Neural cell (in vitro differentiated cells): ENCODE measurements at regions not wholly inside any gene's neighbourhood (a gene's known extent, or its start where the extent isn't known, plus 50 kb on each side); places are given as distances from the start of the nearest gene placed in this dataset.

ENCODE experiments used
- H2AFZ ChIP-seq: fragments of 200-600, 300-800 bp; sonication (generic), shearing (Covaris generic); 2 replicates; pipeline ENCODE4 v1.6.0; 2014; ENCODE audit warnings: low read depth, mild to moderate bottlenecking, antibody characterized with exemption, low read length, moderate library complexity
- H3F3A ChIP-seq: fragments of 200-600 bp; shearing (Covaris generic); 2 replicates; pipeline ENCODE4 v1.6.1; 2016; ENCODE audit warnings: mild to moderate bottlenecking, moderate library complexity, mixed read lengths, antibody characterized with exemption, low read length; ENCODE audit not compliant: insufficient read depth, poor library complexity, severe bottlenecking
- H3K27ac ChIP-seq: fragments of 200-600, 300-800 bp; sonication (generic), shearing (Covaris generic); 2 replicates; pipeline ENCODE4 v1.5.1; 2014; ENCODE audit warnings: mild to moderate bottlenecking, low read length, moderate library complexity
- H3K27me3 ChIP-seq: fragments of 300-800, 200-600 bp; sonication (generic), shearing (Covaris generic); 2 replicates; pipeline ENCODE4 v1.6.0; 2014; ENCODE audit warnings: mild to moderate bottlenecking, low read depth, low read length, moderate library complexity; ENCODE audit not compliant: insufficient read depth
- H3K36me3 ChIP-seq: fragments of 300-800, 200-600 bp; sonication (generic), shearing (Covaris generic); 2 replicates; pipeline ENCODE4 v1.5.1; 2014; ENCODE audit warnings: mild to moderate bottlenecking, antibody characterized with exemption, low read length, moderate library complexity; ENCODE audit not compliant: insufficient read depth
- H3K4me2 ChIP-seq: fragments of 300-800, 200-600 bp; sonication (generic), shearing (Covaris generic); 2 replicates; pipeline ENCODE4 v1.6.0; 2014; ENCODE audit warnings: mild to moderate bottlenecking, low read length
- H3K4me3 ChIP-seq: fragments of 300-800, 200-600 bp; sonication (generic), shearing (Covaris generic); 2 replicates; pipeline ENCODE4 v1.5.1; 2014; ENCODE audit warnings: mild to moderate bottlenecking, low read length, moderate library complexity
- H3K79me2 ChIP-seq: fragments of 200-600 bp; shearing (Covaris generic); replicated peaks from 2 replicates; pipeline ENCODE4 v1.6.0; 2014; ENCODE audit warnings: mild to moderate bottlenecking, low read length, moderate library complexity; ENCODE audit not compliant: insufficient read depth
- H3K9ac ChIP-seq: fragments of 300-800, 200-600 bp; sonication (generic), shearing (Covaris generic); 2 replicates; pipeline ENCODE4 v1.6.1; 2016; ENCODE audit warnings: mild to moderate bottlenecking, low read length, mixed read lengths
- H3K9me2 ChIP-seq: fragments of 200-600 bp; shearing (Covaris generic); 2 replicates; pipeline ENCODE4 v1.6.1; 2016; ENCODE audit warnings: mild to moderate bottlenecking, low read length, mixed read lengths; ENCODE audit not compliant: insufficient read depth
- H3K9me3 ChIP-seq: fragments of 200-600, 300-800 bp; sonication (generic), shearing (Covaris generic); 2 replicates; pipeline ENCODE4 v1.6.1; 2016; ENCODE audit warnings: mild to moderate bottlenecking, mixed run types, low read length, moderate library complexity, mixed read lengths
- H4K20me1 ChIP-seq: fragments of 200-600 bp; shearing (Covaris generic); 2 replicates; pipeline ENCODE4 v1.6.1; 2016; ENCODE audit warnings: mild to moderate bottlenecking, mixed run types; ENCODE audit not compliant: insufficient read depth
- CTCF ChIP-seq: fragments of 450-650 bp; IDR thresholded peaks from 2 replicates; pipeline ENCODE4 v1.5.1; 2014; ENCODE audit warnings: antibody characterized with exemption, mild to moderate bottlenecking, moderate library complexity; ENCODE audit not compliant: poor library complexity, severe bottlenecking
- EP300 ChIP-seq: fragments of 450-650 bp; conservative IDR thresholded peaks from 2 replicates; pipeline ENCODE4 v1.6.1; 2014; ENCODE audit warnings: antibody characterized with exemption, mild to moderate bottlenecking, moderate library complexity; ENCODE audit not compliant: poor library complexity, severe bottlenecking
- EZH2 ChIP-seq: fragments of 200-600, 300-800 bp; shearing (Covaris generic), sonication (generic); IDR thresholded peaks from 2 replicates; pipeline ENCODE4 v1.6.1; 2014; ENCODE audit warnings: antibody characterized with exemption, low read length, borderline replicate concordance, mild to moderate bottlenecking; ENCODE audit not compliant: insufficient read depth, poor library complexity, severe bottlenecking
- MXI1 ChIP-seq: fragments of 450-650 bp; conservative IDR thresholded peaks from 2 replicates; pipeline ENCODE4 v1.6.1; 2014; ENCODE audit warnings: antibody characterized with exemption, mild to moderate bottlenecking; ENCODE audit not compliant: poor library complexity, severe bottlenecking
- POLR2AphosphoS5 ChIP-seq: IDR thresholded peaks from 2 replicates; pipeline ENCODE4 v1.6.1; 2012
- RAD21 ChIP-seq: fragments of 450-650 bp; conservative IDR thresholded peaks from 2 replicates; pipeline ENCODE4 v1.6.1; 2014; ENCODE audit warnings: antibody characterized with exemption, mild to moderate bottlenecking, moderate library complexity
- REST ChIP-seq: IDR thresholded peaks from 2 replicates; pipeline ENCODE4 v1.6.1; 2012; ENCODE audit warnings: borderline replicate concordance
- SMC3 ChIP-seq: fragments of 450-650 bp; conservative IDR thresholded peaks from 2 replicates; pipeline ENCODE4 v1.6.1; 2014; ENCODE audit warnings: antibody characterized with exemption, mild to moderate bottlenecking, moderate library complexity; ENCODE audit not compliant: poor library complexity
- TAF1 ChIP-seq: IDR thresholded peaks from 2 replicates; pipeline ENCODE4 v1.6.1; 2012; ENCODE audit warnings: low read depth

GRCh38 chr10:3494838-3495230, 290.2 kb downstream of the KLF6 start:
- no peaks in the 10 kb centered on the region for H4K20me1 ChIP-seq
- H2AFZ ChIP-seq: no peak overlapping the region
- H3K27ac ChIP-seq: no peak overlapping the region
- H3K4me2 ChIP-seq: no peak overlapping the region
- no peaks in the 10 kb centered on the region for H3F3A ChIP-seq
- H3K9me2 ChIP-seq: no peaks in the 10 kb centered on the region
- no peak overlapping the region for H3K4me3 ChIP-seq
- no peaks in the 10 kb centered on the region for H3K36me3 ChIP-seq
- no peaks in the 10 kb centered on the region for H3K9me3 ChIP-seq
- H3K27me3 ChIP-seq: no peaks in the 10 kb centered on the region
- H3K79me2 ChIP-seq: no peaks in the 10 kb centered on the region
- H3K9ac ChIP-seq: no peak overlapping the region
- no peak for TF ChIP-seq REST
- no peak for TF ChIP-seq TAF1
- no peak for TF ChIP-seq RAD21
- no peak for TF ChIP-seq CTCF

GRCh38 chr10:3494131-3494837, 290.7 kb downstream of the KLF6 start:
- H3F3A ChIP-seq: no peaks in the 10 kb centered on the region
- no peaks in the 10 kb centered on the region for H4K20me1 ChIP-seq
- H3K9ac ChIP-seq: no peak overlapping the region
- H3K9me2 ChIP-seq: no peaks in the 10 kb centered on the region
- H3K9me3 ChIP-seq: no peaks in the 10 kb centered on the region
- H3K36me3 ChIP-seq: no peaks in the 10 kb centered on the region
- no peak for TF ChIP-seq SMC3
- TF ChIP-seq TAF1: no peak
- TF ChIP-seq RAD21: no peak
- TF ChIP-seq REST: no peak
- no peak for TF ChIP-seq MXI1
- no peak for TF ChIP-seq POLR2AphosphoS5
- no peak for TF ChIP-seq EP300
- no peak for TF ChIP-seq CTCF
- TF ChIP-seq EZH2: no peak
- H3K79me2 ChIP-seq: no peaks in the 10 kb centered on the region
- H2AFZ ChIP-seq: no peak overlapping the region
- no peak overlapping the region for H3K4me2 ChIP-seq
- no peaks in the 10 kb centered on the region for H3K27me3 ChIP-seq
- no peak overlapping the region for H3K27ac ChIP-seq
- no peak overlapping the region for H3K4me3 ChIP-seq
